Gastrocnemius medialis (tissue), 4 donors: ENCODE measurements at regions not wholly inside any gene's neighbourhood (a gene's known extent, or its start where the extent isn't known, plus 50 kb on each side); places are given as distances from the start of the nearest gene placed in this dataset.

ENCODE experiments used
- CTCF ChIP-seq, 5 experiments: fragments of 450-650 bp in 3 of 5; fragments of 200-600 bp in 2 of 5; sonication (generic) in 2 of 5; IDR thresholded peaks in 4 of 5; conservative IDR thresholded peaks in 1 of 5; 1 replicate in 4 of 5; 2 replicates in 1 of 5; pipeline ENCODE4 v1.5.1; 2016 to 2019; ENCODE audit warnings: antibody characterized with exemption in 5 of 5, mild to moderate bottlenecking in 3 of 5, moderate library complexity in 3 of 5
- POLR2A ChIP-seq, 2 donors: fragments of 450-650 bp; IDR thresholded peaks; one replicate each; pipeline ENCODE4 v1.6.1; 2017; ENCODE audit warnings: antibody characterized with exemption in 2 of 2, mild to moderate bottlenecking in 2 of 2, moderate library complexity in 2 of 2

- TF ChIP-seq POLR2A (IDR thresholded peaks at IDR 0.05) (no peak), CTCF (IDR thresholded peaks at IDR 0.05 in 4 of 5, conservative IDR thresholded peaks at IDR 0.05 in 1 of 5) (no peak)
These were observed 244.8 kb upstream of the SIX2 start for GRCh38 chr2:45254025-45254424.
